ENCODE measurements at regions not wholly inside any gene's neighbourhood (a gene's known extent, or its start where the extent isn't known, plus 50 kb on each side); places are given as distances from the start of the nearest gene placed in this dataset.

DNA sequence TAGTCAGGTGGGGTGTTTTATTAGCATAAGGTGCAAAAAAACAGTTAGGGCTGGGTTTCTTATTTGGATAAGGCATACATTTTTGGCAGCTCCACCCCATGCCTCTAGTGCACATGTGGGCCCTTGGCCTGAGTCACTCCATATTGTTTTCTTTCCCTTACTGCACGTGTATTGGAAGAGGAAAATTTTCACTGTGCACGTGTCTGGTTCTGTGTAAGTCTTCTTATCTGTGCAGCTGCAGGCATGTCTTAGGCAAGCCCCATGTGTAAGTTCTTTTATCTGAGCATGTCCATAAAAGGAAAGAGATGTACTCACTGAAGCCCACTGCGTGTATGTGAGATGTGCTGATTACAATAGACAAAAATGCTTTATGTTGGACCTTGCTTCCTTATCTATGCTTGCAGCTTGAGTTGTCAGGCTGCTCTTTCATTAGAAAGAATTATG is 540.3 kb upstream of the IGFBP3 start:
- Histone ChIP-seq H3K36me3 (ENCODE audit: control insufficient read depth, insufficient read depth, low read length) (no peaks in the 10 kb centered on the region), H3K4ac (ENCODE audit: low read depth, low read length) (peak overlapping the region; percentile 73; the same call in 1 of the 2 replicates), H3K79me1 (ENCODE audit: low read depth in 1 of 2, low read length in 2 of 2) (no peaks in the 10 kb centered on the region), H2BK5ac (ENCODE audit: low read depth, low read length, poor library complexity, severe bottlenecking) (peak overlapping the region; percentile 80), H3K9me1 (ENCODE audit: insufficient read depth, low read length) (no peaks in the 10 kb centered on the region), H3K9ac (ENCODE audit: low read depth, low read length) (no peak overlapping the region), H3K14ac (replicated peaks; ENCODE audit: low read depth, low read length) (peak overlapping the region; percentile 71; the same call in 1 of the 2 replicates), H4K5ac (ENCODE audit: low read depth, low read length) (peak overlapping the region; percentile 87; the same call in 1 of the 2 replicates), H2AK5ac (ENCODE audit: low read depth, low read length) (no peak overlapping the region), H4K91ac (ENCODE audit: insufficient read depth, low read depth, low read length) (peak overlapping the region; percentile 69; the same call in 1 of the 2 replicates), H3K27me3 (ENCODE audit: control insufficient read depth, insufficient read depth, low read length) (no peaks in the 10 kb centered on the region), H3K27ac (ENCODE audit: insufficient read depth, low read length) (no peak overlapping the region), H4K20me1 (ENCODE audit: insufficient read depth, low read length) (no peaks in the 10 kb centered on the region), H3K18ac (ENCODE audit: low read depth, low read length) (peak overlapping the region; percentile 97; the same call in 1 of the 2 replicates), H2BK120ac (ENCODE audit: low read depth, low read length) (peak overlapping the region; percentile 89), H2AFZ (replicated peaks; ENCODE audit: low read length, poor library complexity) (no peak overlapping the region), H2BK15ac (ENCODE audit: low read depth, low read length) (no peak overlapping the region; the same call in 2 of the 3 replicates), H2AK9ac (replicated peaks; ENCODE audit: low read depth, low read length, poor library complexity) (no peak overlapping the region), H3K4me1 (ENCODE audit: control insufficient read depth, insufficient read depth, low read length) (peaks cover 2% of the 10 kb centered on the region; the same call in 1 of the 2 replicates), H3K56ac (ENCODE audit: extremely low read depth, insufficient read depth, low read length) (no peak overlapping the region), H3K23ac (ENCODE audit: low read depth, low read length) (peak overlapping the region; percentile 46; the same call in 1 of the 2 replicates), H3K4me2 (ENCODE audit: low read depth, low read length) (no peak overlapping the region), H3K4me3 (ENCODE audit: insufficient read depth, low read depth, low read length) (no peak overlapping the region), H2BK20ac (ENCODE audit: low read depth, low read length) (peak overlapping the region; percentile 89; the same call in 1 of the 2 replicates), H4K8ac (ENCODE audit: low read depth in 2 of 2, low read length in 2 of 2) (peak overlapping the region; percentile 26 to 88; a peak in 2 of 4 replicates), H3K9me3 (ENCODE audit: control insufficient read depth, insufficient read depth, low read length) (peaks cover 11% of the 10 kb centered on the region)
- ChIA-PET CTCF (no interaction called here), POLR2A (ENCODE audit: unreplicated experiment) (no interaction called here)
- intact Hi-C loops (cut with micrococcal nuclease) (no loop called here), dilution Hi-C loops (cut with HindIII; ENCODE audit: low sequenced_read_pairs, unreplicated experiment) (no loop called here), in situ Hi-C loops (cut with MboI; ENCODE audit: low sequenced_read_pairs) (no loop called here)
- WGBS, 2 experiments (ENCODE audit: extremely low coverage in 2 of 2, insufficient read length in 1 of 2), result no CpG with 5 or more reads among the region's 3 CpGs
- peak; percentile 64; the same call in 1 of the 2 replicates for ATAC-seq (ENCODE audit: low read depth)
- peak; percentile 81 for DNase-seq
- no TSS peak for BruUV-seq (replicated peaks)
- TF ChIP-seq CEBPB (IDR thresholded peaks at IDR 0.05; ENCODE audit: low read depth, low read length) (peak; percentile 19; the same call in 1 of the 2 replicates), BHLHE40 (IDR thresholded peaks at IDR 0.05; ENCODE audit: low read depth, low read length) (peak; percentile 73), RCOR1 (IDR thresholded peaks at IDR 0.05; ENCODE audit: insufficient replicate concordance, low read length) (no peak)

All from IMR-90 (cell line).